A549 (cell line): ENCODE measurements at regions not wholly inside any gene's neighbourhood (a gene's known extent, or its start where the extent isn't known, plus 50 kb on each side); places are given as distances from the start of the nearest gene placed in this dataset.

Experiments used
- CEBPB ChIP-seq, 2 experiments: fragments of >200 bp in 1 of 2; sonication (Bioruptor Twin) in 1 of 2; formaldehyde crosslinking in 1 of 2; IDR thresholded peaks; 2 replicates each; pipeline ENCODE4 v1.6.1; 2012 to 2016
- HEYL ChIP-seq: fragments of 250-450 bp; sonication (Bioruptor Pico); IDR thresholded peaks from 2 replicates; pipeline ENCODE4 v1.8.0; 2021; ENCODE audit warnings: mild to moderate bottlenecking, moderate library complexity
- MYC ChIP-seq: IDR thresholded peaks from 2 replicates; pipeline ENCODE4 v1.6.1; 2012; ENCODE audit warnings: mild to moderate bottlenecking, inconsistent platforms, low read length, improper control_type of control experiment, borderline replicate concordance
- POLR2A ChIP-seq: IDR thresholded peaks from 2 replicates; pipeline ENCODE4 v1.6.1; 2012; ENCODE audit warnings: mild to moderate bottlenecking, low read length
- RAD21 ChIP-seq, 2 experiments: fragments of >200 bp in 1 of 2; sonication (Bioruptor Twin) in 1 of 2; formaldehyde crosslinking in 1 of 2; IDR thresholded peaks in 1 of 2; conservative IDR thresholded peaks in 1 of 2; 2 replicates in 1 of 2; 3 replicates in 1 of 2; pipeline ENCODE4 v1.6.1; 2012 to 2018; ENCODE audit warnings: inconsistent platforms in 1 of 2
- TF ChIP-seq, protein P1 (sequence below): fragments of >200 bp; sonication (Bioruptor Twin); formaldehyde crosslinking; IDR thresholded peaks from 3 replicates; pipeline ENCODE4 v1.5.1; 2016
- TF ChIP-seq, protein P2 (sequence below): IDR thresholded peaks from 2 replicates; pipeline ENCODE4 v1.6.1; 2012
- TF ChIP-seq, protein P3 (sequence below): fragments of 450-650 bp; IDR thresholded peaks from 2 replicates; pipeline ENCODE4 v1.6.1; 2014; ENCODE audit warnings: antibody characterized with exemption
- TF ChIP-seq, protein P4 (sequence below): fragments of 200-600 bp; sonication (generic); IDR thresholded peaks from 2 replicates; pipeline ENCODE4 v1.6.1; 2016; ENCODE audit warnings: antibody characterized with exemption, mild to moderate bottlenecking, moderate library complexity

DNA sequence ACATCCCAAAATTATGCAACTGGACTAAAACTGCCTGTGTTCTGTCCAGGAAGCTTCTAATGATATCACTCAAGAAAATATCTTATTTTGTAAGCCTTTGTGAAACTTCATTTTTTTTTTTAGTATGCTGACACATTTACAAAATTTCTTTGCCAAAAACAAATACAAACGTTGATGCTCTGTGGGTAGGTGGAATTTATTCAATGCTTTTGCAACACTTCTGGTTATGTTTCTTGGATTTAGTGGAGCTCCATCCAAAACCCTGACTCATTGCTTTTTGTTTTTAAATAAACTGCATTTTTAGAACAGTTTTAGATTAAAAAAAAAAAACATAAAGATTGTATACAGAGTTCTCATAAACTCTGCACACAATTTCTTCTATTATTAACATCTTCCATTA, 250.9 kb upstream of the MAOA start:
- TF ChIP-seq, protein P1, sequence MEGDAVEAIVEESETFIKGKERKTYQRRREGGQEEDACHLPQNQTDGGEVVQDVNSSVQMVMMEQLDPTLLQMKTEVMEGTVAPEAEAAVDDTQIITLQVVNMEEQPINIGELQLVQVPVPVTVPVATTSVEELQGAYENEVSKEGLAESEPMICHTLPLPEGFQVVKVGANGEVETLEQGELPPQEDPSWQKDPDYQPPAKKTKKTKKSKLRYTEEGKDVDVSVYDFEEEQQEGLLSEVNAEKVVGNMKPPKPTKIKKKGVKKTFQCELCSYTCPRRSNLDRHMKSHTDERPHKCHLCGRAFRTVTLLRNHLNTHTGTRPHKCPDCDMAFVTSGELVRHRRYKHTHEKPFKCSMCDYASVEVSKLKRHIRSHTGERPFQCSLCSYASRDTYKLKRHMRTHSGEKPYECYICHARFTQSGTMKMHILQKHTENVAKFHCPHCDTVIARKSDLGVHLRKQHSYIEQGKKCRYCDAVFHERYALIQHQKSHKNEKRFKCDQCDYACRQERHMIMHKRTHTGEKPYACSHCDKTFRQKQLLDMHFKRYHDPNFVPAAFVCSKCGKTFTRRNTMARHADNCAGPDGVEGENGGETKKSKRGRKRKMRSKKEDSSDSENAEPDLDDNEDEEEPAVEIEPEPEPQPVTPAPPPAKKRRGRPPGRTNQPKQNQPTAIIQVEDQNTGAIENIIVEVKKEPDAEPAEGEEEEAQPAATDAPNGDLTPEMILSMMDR = no peak
- TF ChIP-seq POLR2A = no peak
- no peak for TF ChIP-seq RAD21 (conservative IDR thresholded peaks at IDR 0.05 in 1 of 2, IDR thresholded peaks at IDR 0.05 in 1 of 2)
- no peak for TF ChIP-seq MYC
- TF ChIP-seq, protein P2, sequence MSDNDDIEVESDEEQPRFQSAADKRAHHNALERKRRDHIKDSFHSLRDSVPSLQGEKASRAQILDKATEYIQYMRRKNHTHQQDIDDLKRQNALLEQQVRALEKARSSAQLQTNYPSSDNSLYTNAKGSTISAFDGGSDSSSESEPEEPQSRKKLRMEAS = no peak
- TF ChIP-seq CEBPB (IDR thresholded peaks at IDR 0.05) = no peak
- TF ChIP-seq, protein P3, sequence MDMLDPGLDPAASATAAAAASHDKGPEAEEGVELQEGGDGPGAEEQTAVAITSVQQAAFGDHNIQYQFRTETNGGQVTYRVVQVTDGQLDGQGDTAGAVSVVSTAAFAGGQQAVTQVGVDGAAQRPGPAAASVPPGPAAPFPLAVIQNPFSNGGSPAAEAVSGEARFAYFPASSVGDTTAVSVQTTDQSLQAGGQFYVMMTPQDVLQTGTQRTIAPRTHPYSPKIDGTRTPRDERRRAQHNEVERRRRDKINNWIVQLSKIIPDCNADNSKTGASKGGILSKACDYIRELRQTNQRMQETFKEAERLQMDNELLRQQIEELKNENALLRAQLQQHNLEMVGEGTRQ = no peak
- TF ChIP-seq, protein P4, sequence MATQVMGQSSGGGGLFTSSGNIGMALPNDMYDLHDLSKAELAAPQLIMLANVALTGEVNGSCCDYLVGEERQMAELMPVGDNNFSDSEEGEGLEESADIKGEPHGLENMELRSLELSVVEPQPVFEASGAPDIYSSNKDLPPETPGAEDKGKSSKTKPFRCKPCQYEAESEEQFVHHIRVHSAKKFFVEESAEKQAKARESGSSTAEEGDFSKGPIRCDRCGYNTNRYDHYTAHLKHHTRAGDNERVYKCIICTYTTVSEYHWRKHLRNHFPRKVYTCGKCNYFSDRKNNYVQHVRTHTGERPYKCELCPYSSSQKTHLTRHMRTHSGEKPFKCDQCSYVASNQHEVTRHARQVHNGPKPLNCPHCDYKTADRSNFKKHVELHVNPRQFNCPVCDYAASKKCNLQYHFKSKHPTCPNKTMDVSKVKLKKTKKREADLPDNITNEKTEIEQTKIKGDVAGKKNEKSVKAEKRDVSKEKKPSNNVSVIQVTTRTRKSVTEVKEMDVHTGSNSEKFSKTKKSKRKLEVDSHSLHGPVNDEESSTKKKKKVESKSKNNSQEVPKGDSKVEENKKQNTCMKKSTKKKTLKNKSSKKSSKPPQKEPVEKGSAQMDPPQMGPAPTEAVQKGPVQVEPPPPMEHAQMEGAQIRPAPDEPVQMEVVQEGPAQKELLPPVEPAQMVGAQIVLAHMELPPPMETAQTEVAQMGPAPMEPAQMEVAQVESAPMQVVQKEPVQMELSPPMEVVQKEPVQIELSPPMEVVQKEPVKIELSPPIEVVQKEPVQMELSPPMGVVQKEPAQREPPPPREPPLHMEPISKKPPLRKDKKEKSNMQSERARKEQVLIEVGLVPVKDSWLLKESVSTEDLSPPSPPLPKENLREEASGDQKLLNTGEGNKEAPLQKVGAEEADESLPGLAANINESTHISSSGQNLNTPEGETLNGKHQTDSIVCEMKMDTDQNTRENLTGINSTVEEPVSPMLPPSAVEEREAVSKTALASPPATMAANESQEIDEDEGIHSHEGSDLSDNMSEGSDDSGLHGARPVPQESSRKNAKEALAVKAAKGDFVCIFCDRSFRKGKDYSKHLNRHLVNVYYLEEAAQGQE = no peak
- no peak for TF ChIP-seq HEYL (CRISPR knock-in tag)
